Rectal smooth muscle tissue (tissue), 1 donor: ENCODE measurements at regions not wholly inside any gene's neighbourhood (a gene's known extent, or its start where the extent isn't known, plus 50 kb on each side); places are given as distances from the start of the nearest gene placed in this dataset.
"Not testable (repeated sequence)": the region's sequence is repeated elsewhere in the genome, so short reads cannot be mapped to it uniquely, and the experiment has no call there.

Experiments
- H3K27ac ChIP-seq: one replicate; pipeline ENCODE4 v1.7.0; 2013; ENCODE audit warnings: low read depth, low read length, inconsistent platforms
- H3K27me3 ChIP-seq: one replicate; pipeline ENCODE4 v1.7.0; 2013; ENCODE audit warnings: low read length; ENCODE audit not compliant: control insufficient read depth, insufficient read depth
- H3K36me3 ChIP-seq: one replicate; pipeline ENCODE4 v1.7.0; 2013; ENCODE audit warnings: low read length; ENCODE audit not compliant: control insufficient read depth, insufficient read depth
- H3K4me1 ChIP-seq: one replicate; pipeline ENCODE4 v1.7.0; 2013; ENCODE audit warnings: low read length; ENCODE audit not compliant: control insufficient read depth, insufficient read depth
- H3K4me3 ChIP-seq: one replicate; pipeline ENCODE4 v1.7.0; 2013; ENCODE audit warnings: low read length
- H3K9ac ChIP-seq: one replicate; pipeline ENCODE4 v1.7.0; 2013; ENCODE audit warnings: low read length

GRCh38 chr18:67455890-67456501 is 60.5 kb downstream of the DSEL start:
- Histone ChIP-seq H3K4me3 (no peak overlapping the region), H3K27ac (no peak overlapping the region), H3K9ac (no peak overlapping the region), H3K27me3 (no peaks in the 10 kb centered on the region), H3K36me3 (no peaks in the 10 kb centered on the region), H3K4me1 (no peaks in the 10 kb centered on the region)

GRCh38 chr18:67453901-67454300 is 62.6 kb downstream of the DSEL start:
- H3K36me3 ChIP-seq: no peaks in the 10 kb centered on the region
- no peaks in the 10 kb centered on the region for H3K4me1 ChIP-seq
- no peak overlapping the region for H3K27ac ChIP-seq
- H3K4me3 ChIP-seq: no peak overlapping the region
- no peak overlapping the region for H3K9ac ChIP-seq
- H3K27me3 ChIP-seq: no peaks in the 10 kb centered on the region

GRCh38 chr18:67451960-67452359 is 64.6 kb downstream of the DSEL start:
- no peak overlapping the region for H3K9ac ChIP-seq
- H3K4me1 ChIP-seq: no peaks in the 10 kb centered on the region
- H3K4me3 ChIP-seq: no peak overlapping the region
- H3K27ac ChIP-seq: no peak overlapping the region
- H3K36me3 ChIP-seq: no peaks in the 10 kb centered on the region
- no peaks in the 10 kb centered on the region for H3K27me3 ChIP-seq

GRCh38 chr18:67451101-67451500 is 65.4 kb downstream of the DSEL start:
- not testable (repeated sequence) for H3K4me1 ChIP-seq, H3K27ac ChIP-seq, H3K4me3 ChIP-seq, H3K9ac ChIP-seq, H3K36me3 ChIP-seq, H3K27me3 ChIP-seq

- Histone ChIP-seq H3K4me1 (no peaks in the 10 kb centered on the region), H3K36me3 (no peaks in the 10 kb centered on the region), H3K27ac (no peak overlapping the region), H3K4me3 (no peak overlapping the region), H3K9ac (no peak overlapping the region), H3K27me3 (no peaks in the 10 kb centered on the region)
Measured at GRCh38 chr18:67433971-67434370, 82.5 kb downstream of the DSEL start.

GRCh38 chr18:67432806-67433205 is 83.7 kb downstream of the DSEL start:
- Histone ChIP-seq H3K4me3 (no peak overlapping the region), H3K27me3 (no peaks in the 10 kb centered on the region), H3K9ac (no peak overlapping the region), H3K4me1 (no peaks in the 10 kb centered on the region), H3K36me3 (no peaks in the 10 kb centered on the region), H3K27ac (no peak overlapping the region)

GRCh38 chr18:67428805-67429204 is 87.7 kb downstream of the DSEL start:
- H3K4me3 ChIP-seq: no peak overlapping the region
- H3K27ac ChIP-seq: no peak overlapping the region
- H3K36me3 ChIP-seq: no peaks in the 10 kb centered on the region
- no peak overlapping the region for H3K9ac ChIP-seq
- no peaks in the 10 kb centered on the region for H3K4me1 ChIP-seq
- H3K27me3 ChIP-seq: no peaks in the 10 kb centered on the region

- H3K27ac ChIP-seq: no peak overlapping the region
- H3K36me3 ChIP-seq: no peaks in the 10 kb centered on the region
Measured at GRCh38 chr18:67428158-67428557, 88.4 kb downstream of the DSEL start.

GRCh38 chr18:67426486-67426885 is 90.0 kb downstream of the DSEL start:
- no peaks in the 10 kb centered on the region for H3K36me3 ChIP-seq
- H3K4me3 ChIP-seq: no peak overlapping the region
- no peaks in the 10 kb centered on the region for H3K4me1 ChIP-seq
- no peak overlapping the region for H3K9ac ChIP-seq
- no peak overlapping the region for H3K27ac ChIP-seq
- H3K27me3 ChIP-seq: no peaks in the 10 kb centered on the region

More at GRCh38 chr18:67428158-67428557, 88.4 kb downstream of the DSEL start:
- no peaks in the 10 kb centered on the region for H3K4me1 ChIP-seq
- no peak overlapping the region for H3K4me3 ChIP-seq
- H3K27me3 ChIP-seq: no peaks in the 10 kb centered on the region
- no peak overlapping the region for H3K9ac ChIP-seq

GRCh38 chr18:67425672-67426071 is 90.8 kb downstream of the DSEL start:
- Histone ChIP-seq H3K9ac (no peak overlapping the region), H3K4me3 (no peak overlapping the region), H3K27ac (no peak overlapping the region), H3K36me3 (no peaks in the 10 kb centered on the region), H3K4me1 (no peaks in the 10 kb centered on the region), H3K27me3 (no peaks in the 10 kb centered on the region)

- Histone ChIP-seq H3K27ac (no peak overlapping the region), H3K4me1 (no peaks in the 10 kb centered on the region), H3K4me3 (no peak overlapping the region), H3K27me3 (no peaks in the 10 kb centered on the region), H3K9ac (no peak overlapping the region), H3K36me3 (no peaks in the 10 kb centered on the region)
Measured at GRCh38 chr18:67421651-67422050, 94.9 kb downstream of the DSEL start.

GRCh38 chr18:67417864-67418523 is 98.5 kb downstream of the DSEL start:
- Histone ChIP-seq H3K36me3 (no peaks in the 10 kb centered on the region), H3K9ac (no peak overlapping the region), H3K27ac (peak overlapping the region; percentile 36), H3K27me3 (no peaks in the 10 kb centered on the region), H3K4me1 (no peaks in the 10 kb centered on the region), H3K4me3 (no peak overlapping the region)

- H3K9ac ChIP-seq: no peak overlapping the region
- H3K4me1 ChIP-seq: no peaks in the 10 kb centered on the region
Measured at GRCh38 chr18:67411116-67411515, 105.4 kb downstream of the DSEL start.

More at GRCh38 chr18:67411116-67411515, 105.4 kb downstream of the DSEL start:
- Histone ChIP-seq H3K4me3 (no peak overlapping the region), H3K27me3 (no peaks in the 10 kb centered on the region), H3K27ac (no peak overlapping the region), H3K36me3 (no peaks in the 10 kb centered on the region)
